ENCODE measurements at regions not wholly inside any gene's neighbourhood (a gene's known extent, or its start where the extent isn't known, plus 50 kb on each side); places are given as distances from the start of the nearest gene placed in this dataset.

- no peak for TF ChIP-seq POU6F1 (CRISPR knock-in tag; IDR thresholded peaks at IDR 0.05; ENCODE audit: borderline replicate concordance, low read depth)
Observed at GRCh38 chr17:33940769-33941370, 314.2 kb upstream of the CCL2 start (continued).

DNA sequence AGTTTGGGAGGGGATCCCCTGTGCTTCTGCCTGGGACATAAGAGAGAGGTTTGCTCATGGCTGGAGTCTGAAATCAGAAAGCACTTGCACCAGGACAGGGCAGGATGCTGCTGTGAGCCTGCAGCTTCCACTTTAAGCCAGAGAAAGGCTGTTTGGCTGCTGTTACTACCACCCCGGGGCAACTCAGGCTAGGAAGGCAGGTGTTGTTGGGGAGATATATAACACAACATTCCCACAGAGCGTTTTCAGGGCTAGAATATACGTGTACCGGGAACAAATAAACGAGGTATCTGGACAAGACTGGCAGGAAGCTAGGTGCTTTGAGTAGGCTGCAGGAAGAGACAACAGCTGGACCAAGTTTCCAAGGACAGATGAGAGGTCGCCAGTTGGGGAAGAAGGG, 313.3 kb upstream of the CCL2 start:
- TF ChIP-seq, protein P1, sequence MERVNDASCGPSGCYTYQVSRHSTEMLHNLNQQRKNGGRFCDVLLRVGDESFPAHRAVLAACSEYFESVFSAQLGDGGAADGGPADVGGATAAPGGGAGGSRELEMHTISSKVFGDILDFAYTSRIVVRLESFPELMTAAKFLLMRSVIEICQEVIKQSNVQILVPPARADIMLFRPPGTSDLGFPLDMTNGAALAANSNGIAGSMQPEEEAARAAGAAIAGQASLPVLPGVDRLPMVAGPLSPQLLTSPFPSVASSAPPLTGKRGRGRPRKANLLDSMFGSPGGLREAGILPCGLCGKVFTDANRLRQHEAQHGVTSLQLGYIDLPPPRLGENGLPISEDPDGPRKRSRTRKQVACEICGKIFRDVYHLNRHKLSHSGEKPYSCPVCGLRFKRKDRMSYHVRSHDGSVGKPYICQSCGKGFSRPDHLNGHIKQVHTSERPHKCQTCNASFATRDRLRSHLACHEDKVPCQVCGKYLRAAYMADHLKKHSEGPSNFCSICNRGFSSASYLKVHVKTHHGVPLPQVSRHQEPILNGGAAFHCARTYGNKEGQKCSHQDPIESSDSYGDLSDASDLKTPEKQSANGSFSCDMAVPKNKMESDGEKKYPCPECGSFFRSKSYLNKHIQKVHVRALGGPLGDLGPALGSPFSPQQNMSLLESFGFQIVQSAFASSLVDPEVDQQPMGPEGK (CRISPR knock-in tag; IDR thresholded peaks at IDR 0.05; ENCODE audit: borderline replicate concordance) = no peak
- no peak for TF ChIP-seq PPARA (CRISPR knock-in tag; IDR thresholded peaks at IDR 0.05; ENCODE audit: borderline replicate concordance)
- no peak for TF ChIP-seq ZC3H10 (CRISPR knock-in tag; IDR thresholded peaks at IDR 0.05)
- no peak for TF ChIP-seq CSDC2 (CRISPR knock-in tag; IDR thresholded peaks at IDR 0.05)
- TF ChIP-seq ZNF565 (CRISPR knock-in tag; conservative IDR thresholded peaks at IDR 0.05; ENCODE audit: low read depth) = no peak
- no peak for TF ChIP-seq BACH2 (CRISPR knock-in tag; IDR thresholded peaks at IDR 0.05; ENCODE audit: borderline replicate concordance)
- TF ChIP-seq ISL1 (CRISPR knock-in tag; IDR thresholded peaks at IDR 0.05) = no peak
- TF ChIP-seq GLIS3 (CRISPR knock-in tag; IDR thresholded peaks at IDR 0.05) = no peak
- no peak for TF ChIP-seq ZFP3 (CRISPR knock-in tag; IDR thresholded peaks at IDR 0.05)
- no peak for TF ChIP-seq CSRNP3 (CRISPR knock-in tag; IDR thresholded peaks at IDR 0.05)
- TF ChIP-seq ZNF8 (CRISPR knock-in tag; IDR thresholded peaks at IDR 0.05) = no peak
- TF ChIP-seq ZNF70 (CRISPR knock-in tag; IDR thresholded peaks at IDR 0.05) = no peak
- no peak for TF ChIP-seq POU6F1 (CRISPR knock-in tag; IDR thresholded peaks at IDR 0.05; ENCODE audit: borderline replicate concordance, low read depth)
- no peak for TF ChIP-seq ARNTL (CRISPR knock-in tag; IDR thresholded peaks at IDR 0.05; ENCODE audit: borderline replicate concordance, low read depth)
- TF ChIP-seq RARB (CRISPR knock-in tag; IDR thresholded peaks at IDR 0.05) = no peak
- ATAC-seq = no peak

GRCh38 chr17:33942414-33942813, 312.7 kb upstream of the CCL2 start:
- no peak for TF ChIP-seq TCF4 (CRISPR knock-in tag; IDR thresholded peaks at IDR 0.05; ENCODE audit: borderline replicate concordance)
- TF ChIP-seq OSR1 (CRISPR knock-in tag; IDR thresholded peaks at IDR 0.05) = no peak
- TF ChIP-seq ZNF8 (CRISPR knock-in tag; IDR thresholded peaks at IDR 0.05) = no peak
- no peak for TF ChIP-seq CREB5 (CRISPR knock-in tag; IDR thresholded peaks at IDR 0.05; ENCODE audit: low read depth)
- TF ChIP-seq POU6F1 (CRISPR knock-in tag; IDR thresholded peaks at IDR 0.05; ENCODE audit: borderline replicate concordance, low read depth) = no peak
- TF ChIP-seq BACH2 (CRISPR knock-in tag; IDR thresholded peaks at IDR 0.05; ENCODE audit: borderline replicate concordance) = no peak
- TF ChIP-seq CSRNP3 (CRISPR knock-in tag; IDR thresholded peaks at IDR 0.05) = no peak
- TF ChIP-seq ISL1 (CRISPR knock-in tag; IDR thresholded peaks at IDR 0.05) = no peak
- ATAC-seq = no peak
